HepG2 (cell line): ENCODE measurements at regions not wholly inside any gene's neighbourhood (a gene's known extent, or its start where the extent isn't known, plus 50 kb on each side); places are given as distances from the start of the nearest gene placed in this dataset.

ENCODE experiments used
- ATAC-seq: fragments of 200-7000 bp; cut with Tn5 transposase; 3 replicates; pipeline ENCODE4 v1.9.1; 2020; ENCODE audit warnings: mild to moderate bottlenecking, moderate library complexity
- BruUV-seq: library from RNA; stranded (reverse); fragments of 400-500 nt; replicated peaks from 2 replicates; lab custom pipeline; 2021; lab: Mats Ljungman, UMichigan
- CTCF ChIA-PET: fragments of 300-600 bp; formaldehyde crosslinking; extraction: SDS; loops from one replicate; lab custom pipeline; 2021; ENCODE audit warnings: low total read pairs, inconsistent platforms, low intra/inter-chr PET ratio; lab: Yijun Ruan, JAX
- POLR2A ChIA-PET: fragments of 350-600 bp; sonication (Branson Sonifier 250); formaldehyde crosslinking; loops from one replicate; lab custom pipeline; 2020; ENCODE audit warnings: antibody characterized with exemption, inconsistent platforms; lab: Yijun Ruan, JAX
- DNase-seq: peaks from one replicate; pipeline ENCODE4 v3.0.0-alpha.2; 2015; ENCODE audit warnings: low spot score
- FAIRE-seq: peaks from 3 replicates; lab custom pipeline; 2011; peaks lifted over from hg19 to GRCh38; lab: Jason Lieb, UNC
- H2AFZ ChIP-seq: one replicate; pipeline ENCODE4 v1.6.1; 2011; ENCODE audit warnings: low read length, inconsistent platforms
- H3K27ac ChIP-seq: fragments of 300-600 bp; 3 replicates; pipeline ENCODE4 v1.8.0; 2011; ENCODE audit warnings: mixed run types, mild to moderate bottlenecking, mixed read lengths, low read length, inconsistent platforms; ENCODE audit not compliant: insufficient read depth; ENCODE audit errors: extremely low read length
- H3K27me3 ChIP-seq, 2 experiments: fragments of 200-600 bp in 1 of 2; 2 replicates in 1 of 2; 3 replicates in 1 of 2; pipeline versions ENCODE4 v1.6.0 to v1.8.0; 2011; ENCODE audit warnings: low read length in 2 of 2, mild to moderate bottlenecking in 2 of 2, moderate library complexity in 2 of 2, inconsistent platforms in 1 of 2; ENCODE audit not compliant: insufficient read depth in 2 of 2, control insufficient read depth in 1 of 2
- H3K36me3 ChIP-seq, 2 experiments: fragments of 200-600 bp in 1 of 2; replicated peaks in 1 of 2; 2 replicates in 1 of 2; 3 replicates in 1 of 2; pipeline versions ENCODE4 v1.5.1 to v1.8.0; 2011; ENCODE audit warnings: low read length in 2 of 2, inconsistent platforms in 1 of 2; ENCODE audit not compliant: insufficient read depth in 2 of 2, control insufficient read depth in 1 of 2
- H3K4me1 ChIP-seq: 2 replicates; pipeline ENCODE4 v1.5.1; 2012; ENCODE audit warnings: low read length, inconsistent platforms; ENCODE audit not compliant: insufficient read depth
- H3K4me2 ChIP-seq: 2 replicates; pipeline ENCODE4 v1.6.0; 2011; ENCODE audit warnings: low read depth, low read length, inconsistent platforms
- H3K4me3 ChIP-seq, 3 experiments: fragments of 200-600 bp in 1 of 3; sonication (generic), shearing (Covaris generic) in 1 of 3; replicated peaks in 1 of 3; 2 replicates each; pipeline ENCODE4 v1.5.1; 2011 to 2016; ENCODE audit warnings: low read length in 3 of 3, inconsistent platforms in 2 of 3, low read depth in 2 of 3, mild to moderate bottlenecking in 2 of 3, control low read depth in 1 of 3, mixed read lengths in 1 of 3; ENCODE audit not compliant: insufficient read depth in 1 of 3
- H3K79me2 ChIP-seq: one replicate; pipeline ENCODE4 v1.6.1; 2011; ENCODE audit warnings: low read length, inconsistent platforms; ENCODE audit not compliant: insufficient read depth
- H3K9ac ChIP-seq: 2 replicates; pipeline ENCODE4 v1.6.0; 2011; ENCODE audit warnings: mild to moderate bottlenecking, low read depth, low read length, inconsistent platforms; ENCODE audit not compliant: insufficient read depth
- H3K9me3 ChIP-seq: 2 replicates; pipeline ENCODE4 v1.5.1; 2012; ENCODE audit warnings: mild to moderate bottlenecking, low read length
- H4K20me1 ChIP-seq: 2 replicates; pipeline ENCODE4 v1.6.0; 2011; ENCODE audit warnings: inconsistent platforms, mild to moderate bottlenecking, low read length, moderate library complexity; ENCODE audit not compliant: insufficient read depth
- AKAP8 ChIP-seq: sonication (generic); formaldehyde crosslinking; IDR thresholded peaks from 2 replicates; pipeline ENCODE4 v1.5.1; 2020; ENCODE audit warnings: mild to moderate bottlenecking, missing genetic modification reagents
- HMGA1 ChIP-seq: sonication (generic); formaldehyde crosslinking; conservative IDR thresholded peaks from 2 replicates; pipeline ENCODE4 v1.4.0; 2020; ENCODE audit warnings: missing genetic modification reagents
- HNRNPK ChIP-seq: fragments of 200-400 bp; formaldehyde crosslinking; IDR thresholded peaks from 2 replicates; pipeline ENCODE4 v1.6.1; 2018; ENCODE audit warnings: low read length, low read depth, moderate library complexity, mild to moderate bottlenecking; ENCODE audit not compliant: poor library complexity, severe bottlenecking
- MIXL1 ChIP-seq: IDR thresholded peaks from 2 replicates; pipeline ENCODE4 v1.6.1; 2016
- SP140L ChIP-seq: sonication (generic); formaldehyde crosslinking; IDR thresholded peaks from 2 replicates; pipeline ENCODE4 v1.4.0; 2020; ENCODE audit warnings: missing genetic modification reagents, borderline replicate concordance
- ZNF160 ChIP-seq: sonication (generic); formaldehyde crosslinking; IDR thresholded peaks from 2 replicates; pipeline ENCODE4 v1.8.0; 2022; ENCODE audit warnings: mild to moderate bottlenecking, inconsistent platforms, missing genetic modification reagents
- ZNF30 ChIP-seq: sonication (generic); formaldehyde crosslinking; IDR thresholded peaks from 2 replicates; pipeline ENCODE4 v1.5.0; 2020; ENCODE audit warnings: mild to moderate bottlenecking, missing genetic modification reagents
- ZNF329 ChIP-seq: sonication (generic); formaldehyde crosslinking; IDR thresholded peaks from 2 replicates; pipeline ENCODE4 v1.9.0; 2021; ENCODE audit warnings: low read depth, mild to moderate bottlenecking, missing genetic modification reagents
- ZNF674 ChIP-seq: sonication (generic); formaldehyde crosslinking; IDR thresholded peaks from 2 replicates; pipeline ENCODE4 v1.5.0; 2020; ENCODE audit warnings: low read depth, mild to moderate bottlenecking, missing genetic modification reagents
- WGBS: methylation state at CpG from one replicate; pipeline ENCODE4 v1.1.6; 2017; ENCODE audit warnings: low lambda C conversion rate; 5-methylcytosine and 5-hydroxymethylcytosine counted together
- in situ Hi-C: cut with HindIII; loops from 2 replicates; pipeline ENCODE4 v1.10.0; 2017; ENCODE audit warnings: low pct_unique_long_range_greater_than_20kb; ENCODE audit not compliant: extremely low pct_ligation_motif_present
- intact Hi-C: fragments of 100-400 bp; cut with micrococcal nuclease; formaldehyde crosslinking; loops from one replicate; pipeline ENCODE4 v1.10.0; 2022; ENCODE audit not compliant: unreplicated experiment
- TF ChIP-seq, protein P1 (sequence below): sonication (generic); formaldehyde crosslinking; IDR thresholded peaks from 2 replicates; pipeline ENCODE4 v1.8.1; 2023; ENCODE audit warnings: mild to moderate bottlenecking, missing genetic modification reagents
- TF ChIP-seq, protein P2 (sequence below), 2 experiments: sonication (generic) in 1 of 2; formaldehyde crosslinking in 1 of 2; IDR thresholded peaks; 2 replicates each; pipeline versions ENCODE4 v1.5.1 to v1.6.1; 2011 to 2020; ENCODE audit warnings: borderline replicate concordance in 1 of 2, low read depth in 1 of 2, low read length in 1 of 2, mild to moderate bottlenecking in 1 of 2, missing genetic modification reagents in 1 of 2, moderate library complexity in 1 of 2
- TF ChIP-seq, protein P3 (sequence below): IDR thresholded peaks from 2 replicates; pipeline ENCODE4 v1.6.1; 2016; ENCODE audit warnings: low read depth, control low read depth
- TF ChIP-seq, protein P4 (sequence below): sonication (generic); IDR thresholded peaks from 2 replicates; pipeline ENCODE4 v1.6.1; 2016; ENCODE audit warnings: low read depth, borderline replicate concordance
- TF ChIP-seq, protein P5 (sequence below): sonication (generic); formaldehyde crosslinking; IDR thresholded peaks from 2 replicates; pipeline ENCODE4 v1.8.0; 2022; ENCODE audit warnings: missing genetic modification reagents, mild to moderate bottlenecking, inconsistent platforms, borderline replicate concordance

DNA sequence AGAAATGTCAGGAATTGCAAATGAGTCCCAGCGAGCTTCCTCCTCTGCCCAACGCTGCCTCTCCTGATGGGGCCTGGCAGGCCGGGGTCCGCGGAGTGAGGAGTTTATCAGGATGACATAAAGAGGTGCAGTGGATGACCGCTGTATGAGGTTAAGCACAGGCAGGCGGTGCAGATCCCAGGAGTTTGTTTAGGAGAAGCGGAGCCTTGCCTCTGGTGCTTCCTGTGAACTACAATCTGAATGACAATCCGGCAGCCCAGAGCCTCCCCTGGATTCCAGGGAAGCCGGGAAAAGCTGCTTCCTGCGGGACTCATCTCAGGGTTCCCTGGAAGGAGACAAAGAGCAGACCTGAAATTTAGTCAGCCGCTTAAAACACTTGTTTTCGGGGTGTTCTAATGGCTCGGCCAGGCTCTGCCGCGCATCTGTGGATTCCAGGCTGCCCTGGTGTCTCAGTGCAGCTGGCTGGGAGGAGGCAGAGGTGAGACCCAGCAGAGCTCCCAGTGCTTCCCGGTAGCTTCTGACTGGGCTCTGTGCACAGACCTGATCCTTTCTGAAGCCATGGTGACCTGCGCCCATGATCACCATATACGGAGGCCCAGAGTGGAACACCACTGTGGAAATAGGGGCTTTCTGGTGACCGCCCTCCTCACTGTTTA is 69.8 kb upstream of the IRX4 start (continued):
- TF ChIP-seq, protein P1, sequence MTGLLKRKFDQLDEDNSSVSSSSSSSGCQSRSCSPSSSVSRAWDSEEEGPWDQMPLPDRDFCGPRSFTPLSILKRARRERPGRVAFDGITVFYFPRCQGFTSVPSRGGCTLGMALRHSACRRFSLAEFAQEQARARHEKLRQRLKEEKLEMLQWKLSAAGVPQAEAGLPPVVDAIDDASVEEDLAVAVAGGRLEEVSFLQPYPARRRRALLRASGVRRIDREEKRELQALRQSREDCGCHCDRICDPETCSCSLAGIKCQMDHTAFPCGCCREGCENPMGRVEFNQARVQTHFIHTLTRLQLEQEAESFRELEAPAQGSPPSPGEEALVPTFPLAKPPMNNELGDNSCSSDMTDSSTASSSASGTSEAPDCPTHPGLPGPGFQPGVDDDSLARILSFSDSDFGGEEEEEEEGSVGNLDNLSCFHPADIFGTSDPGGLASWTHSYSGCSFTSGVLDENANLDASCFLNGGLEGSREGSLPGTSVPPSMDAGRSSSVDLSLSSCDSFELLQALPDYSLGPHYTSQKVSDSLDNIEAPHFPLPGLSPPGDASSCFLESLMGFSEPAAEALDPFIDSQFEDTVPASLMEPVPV (CRISPR knock-in tag): no peak
- TF ChIP-seq AKAP8 (CRISPR knock-in tag): no peak
- TF ChIP-seq ZNF30 (CRISPR knock-in tag): no peak
- TF ChIP-seq MIXL1 (CRISPR knock-in tag): no peak
- TF ChIP-seq, protein P2, sequence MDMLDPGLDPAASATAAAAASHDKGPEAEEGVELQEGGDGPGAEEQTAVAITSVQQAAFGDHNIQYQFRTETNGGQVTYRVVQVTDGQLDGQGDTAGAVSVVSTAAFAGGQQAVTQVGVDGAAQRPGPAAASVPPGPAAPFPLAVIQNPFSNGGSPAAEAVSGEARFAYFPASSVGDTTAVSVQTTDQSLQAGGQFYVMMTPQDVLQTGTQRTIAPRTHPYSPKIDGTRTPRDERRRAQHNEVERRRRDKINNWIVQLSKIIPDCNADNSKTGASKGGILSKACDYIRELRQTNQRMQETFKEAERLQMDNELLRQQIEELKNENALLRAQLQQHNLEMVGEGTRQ (IDR thresholded peaks at IDR 0.05; ENCODE audit: low read depth, low read length): no peak
- TF ChIP-seq, protein P2 (CRISPR knock-in tag; IDR thresholded peaks at IDR 0.05; ENCODE audit: borderline replicate concordance): no peak
- TF ChIP-seq ZNF329: no peak
- no peak for TF ChIP-seq ZNF674 (CRISPR knock-in tag)

DNA sequence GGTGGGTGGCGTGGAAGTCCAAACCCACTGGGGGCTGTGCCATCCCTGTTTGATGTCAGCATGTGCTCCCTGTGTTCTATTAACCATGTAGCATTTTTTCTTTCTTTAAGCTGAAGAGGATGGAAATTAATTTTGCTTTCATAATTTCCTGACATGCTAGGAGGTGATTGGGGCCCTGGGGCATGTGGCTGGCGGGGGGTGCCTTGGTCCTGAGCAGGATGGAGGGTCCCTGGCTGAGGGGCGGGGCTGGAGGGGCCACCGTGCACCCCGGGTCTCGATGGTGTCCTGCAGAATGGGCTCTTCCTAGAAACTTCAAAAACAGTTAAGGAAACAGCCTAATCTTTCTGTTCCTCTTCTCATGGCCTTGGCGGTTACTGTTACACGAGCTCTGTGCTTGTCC is 69.3 kb upstream of the IRX4 start:
- H3K9ac ChIP-seq: no peak overlapping the region
- no peak overlapping the region for H3K4me3 ChIP-seq
- CTCF ChIA-PET: no interaction called here
- H3K9me3 ChIP-seq: no peaks in the 10 kb centered on the region
- no TSS peak for BruUV-seq
- peaks cover 6 to 48% of the 10 kb centered on the region in 2 experiments; a peak in 4 of 5 replicates for H3K27me3 ChIP-seq
- no peaks in the 10 kb centered on the region for H3K36me3 ChIP-seq
- POLR2A ChIA-PET: no interaction called here
- 0% methylated on average over 3 of the region's 8 CpGs for WGBS
- H4K20me1 ChIP-seq: no peaks in the 10 kb centered on the region
- intact Hi-C loops: no loop called here
- in situ Hi-C loops: no loop called here
- no peak for FAIRE-seq
- DNase-seq: no peak
- no peaks in the 10 kb centered on the region for H3K79me2 ChIP-seq
- H2AFZ ChIP-seq: no peak overlapping the region
- H3K4me2 ChIP-seq: no peak overlapping the region
- H3K27ac ChIP-seq: no peak overlapping the region
- ATAC-seq: no peak
- no peaks in the 10 kb centered on the region for H3K4me1 ChIP-seq
- TF ChIP-seq, protein P3, sequence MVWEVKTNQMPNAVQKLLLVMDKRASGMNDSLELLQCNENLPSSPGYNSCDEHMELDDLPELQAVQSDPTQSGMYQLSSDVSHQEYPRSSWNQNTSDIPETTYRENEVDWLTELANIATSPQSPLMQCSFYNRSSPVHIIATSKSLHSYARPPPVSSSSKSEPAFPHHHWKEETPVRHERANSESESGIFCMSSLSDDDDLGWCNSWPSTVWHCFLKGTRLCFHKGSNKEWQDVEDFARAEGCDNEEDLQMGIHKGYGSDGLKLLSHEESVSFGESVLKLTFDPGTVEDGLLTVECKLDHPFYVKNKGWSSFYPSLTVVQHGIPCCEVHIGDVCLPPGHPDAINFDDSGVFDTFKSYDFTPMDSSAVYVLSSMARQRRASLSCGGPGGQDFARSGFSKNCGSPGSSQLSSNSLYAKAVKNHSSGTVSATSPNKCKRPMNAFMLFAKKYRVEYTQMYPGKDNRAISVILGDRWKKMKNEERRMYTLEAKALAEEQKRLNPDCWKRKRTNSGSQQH (CRISPR knock-in tag): no peak
- TF ChIP-seq, protein P4, sequence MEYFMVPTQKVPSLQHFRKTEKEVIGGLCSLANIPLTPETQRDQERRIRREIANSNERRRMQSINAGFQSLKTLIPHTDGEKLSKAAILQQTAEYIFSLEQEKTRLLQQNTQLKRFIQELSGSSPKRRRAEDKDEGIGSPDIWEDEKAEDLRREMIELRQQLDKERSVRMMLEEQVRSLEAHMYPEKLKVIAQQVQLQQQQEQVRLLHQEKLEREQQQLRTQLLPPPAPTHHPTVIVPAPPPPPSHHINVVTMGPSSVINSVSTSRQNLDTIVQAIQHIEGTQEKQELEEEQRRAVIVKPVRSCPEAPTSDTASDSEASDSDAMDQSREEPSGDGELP: no peak
- no peak for TF ChIP-seq HNRNPK
- TF ChIP-seq ZNF160: no peak
- no peak for TF ChIP-seq HMGA1 (CRISPR knock-in tag)
- no peak for TF ChIP-seq SP140L (CRISPR knock-in tag)
- TF ChIP-seq, protein P5, sequence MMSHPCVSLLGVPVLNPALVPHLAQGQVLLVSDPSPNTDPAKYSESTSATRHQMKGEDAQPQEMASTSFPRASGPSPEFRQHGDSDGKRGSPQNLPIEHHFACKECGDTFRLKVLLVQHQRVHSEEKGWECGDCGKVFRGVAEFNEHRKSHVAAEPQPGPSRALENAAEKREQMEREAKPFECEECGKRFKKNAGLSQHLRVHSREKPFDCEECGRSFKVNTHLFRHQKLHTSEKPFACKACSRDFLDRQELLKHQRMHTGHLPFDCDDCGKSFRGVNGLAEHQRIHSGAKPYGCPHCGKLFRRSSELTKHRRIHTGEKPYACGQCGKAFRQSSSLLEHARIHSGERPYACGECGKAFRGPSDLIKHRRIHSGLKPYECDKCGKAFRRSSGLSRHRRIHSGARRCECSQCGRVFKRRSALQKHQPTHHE: no peak
